ENCODE measurements at regions not wholly inside any gene's neighbourhood (a gene's known extent, or its start where the extent isn't known, plus 50 kb on each side); places are given as distances from the start of the nearest gene placed in this dataset.

DNA sequence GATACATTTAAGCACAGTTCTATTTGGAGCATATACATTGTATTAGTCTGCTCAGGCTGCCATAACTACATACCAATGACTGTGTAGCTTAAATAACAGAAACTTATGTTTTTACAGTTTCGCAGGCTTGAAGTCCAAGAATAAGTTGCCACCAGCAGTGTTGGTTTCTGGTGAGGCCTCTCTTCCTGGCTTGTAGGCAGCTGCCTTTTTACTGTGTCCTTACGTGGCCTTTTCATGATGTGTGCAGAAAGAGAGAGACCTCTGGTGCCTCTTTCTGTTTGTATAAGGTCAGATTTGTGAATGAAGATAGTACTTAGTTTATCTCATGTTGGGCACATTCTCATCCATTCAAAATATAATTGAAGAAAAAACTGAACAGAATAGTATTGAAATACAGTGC, 636.6 kb downstream of the FLRT2 start:
- TF ChIP-seq DPF2 (IDR thresholded peaks at IDR 0.05) (no peak), JUND (IDR thresholded peaks at IDR 0.05; ENCODE audit: low read depth, low read length) (no peak), CTCF (IDR thresholded peaks at IDR 0.05 in 2 of 3, conservative IDR thresholded peaks at IDR 0.05 in 1 of 3; ENCODE audit: control insufficient read depth in 2 of 3, extremely low read depth in 1 of 3, insufficient read depth in 1 of 3, low read depth in 3 of 3, low read length in 3 of 3) (no peak), RB1 (IDR thresholded peaks at IDR 0.05; ENCODE audit: borderline replicate concordance) (no peak), ZNF384 (IDR thresholded peaks at IDR 0.05; ENCODE audit: borderline replicate concordance, low read depth, low read length) (no peak), MYC (IDR thresholded peaks at IDR 0.05; ENCODE audit: insufficient read depth, insufficient read length, insufficient replicate concordance, low read length, severe bottlenecking) (no peak), CREB1 (IDR thresholded peaks at IDR 0.05; ENCODE audit: low read depth) (no peak), PBX3 (IDR thresholded peaks at IDR 0.05; ENCODE audit: insufficient replicate concordance, low read depth, low read length) (no peak), CHD2 (IDR thresholded peaks at IDR 0.05; ENCODE audit: borderline replicate concordance, low read depth, low read length) (no peak), ZNF24 (IDR thresholded peaks at IDR 0.05) (no peak), SMC3 (IDR thresholded peaks at IDR 0.05; ENCODE audit: borderline replicate concordance, low read length) (no peak), EED (IDR thresholded peaks at IDR 0.05; ENCODE audit: low read depth) (no peak), EZH2 (IDR thresholded peaks at IDR 0.05; ENCODE audit: borderline replicate concordance, control insufficient read depth, low read depth, low read length) (no peak)
- TF ChIP-seq, protein P1, sequence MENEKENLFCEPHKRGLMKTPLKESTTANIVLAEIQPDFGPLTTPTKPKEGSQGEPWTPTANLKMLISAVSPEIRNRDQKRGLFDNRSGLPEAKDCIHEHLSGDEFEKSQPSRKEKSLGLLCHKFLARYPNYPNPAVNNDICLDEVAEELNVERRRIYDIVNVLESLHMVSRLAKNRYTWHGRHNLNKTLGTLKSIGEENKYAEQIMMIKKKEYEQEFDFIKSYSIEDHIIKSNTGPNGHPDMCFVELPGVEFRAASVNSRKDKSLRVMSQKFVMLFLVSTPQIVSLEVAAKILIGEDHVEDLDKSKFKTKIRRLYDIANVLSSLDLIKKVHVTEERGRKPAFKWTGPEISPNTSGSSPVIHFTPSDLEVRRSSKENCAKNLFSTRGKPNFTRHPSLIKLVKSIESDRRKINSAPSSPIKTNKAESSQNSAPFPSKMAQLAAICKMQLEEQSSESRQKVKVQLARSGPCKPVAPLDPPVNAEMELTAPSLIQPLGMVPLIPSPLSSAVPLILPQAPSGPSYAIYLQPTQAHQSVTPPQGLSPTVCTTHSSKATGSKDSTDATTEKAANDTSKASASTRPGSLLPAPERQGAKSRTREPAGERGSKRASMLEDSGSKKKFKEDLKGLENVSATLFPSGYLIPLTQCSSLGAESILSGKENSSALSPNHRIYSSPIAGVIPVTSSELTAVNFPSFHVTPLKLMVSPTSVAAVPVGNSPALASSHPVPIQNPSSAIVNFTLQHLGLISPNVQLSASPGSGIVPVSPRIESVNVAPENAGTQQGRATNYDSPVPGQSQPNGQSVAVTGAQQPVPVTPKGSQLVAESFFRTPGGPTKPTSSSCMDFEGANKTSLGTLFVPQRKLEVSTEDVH (IDR thresholded peaks at IDR 0.05; ENCODE audit: low read depth, partially characterized antibody) = no peak
